Endothelial cell of umbilical vein (primary cell): ENCODE measurements at regions not wholly inside any gene's neighbourhood (a gene's known extent, or its start where the extent isn't known, plus 50 kb on each side); places are given as distances from the start of the nearest gene placed in this dataset.

Source experiments
- BruUV-seq: library from RNA; stranded (reverse); fragments of 400-500 nt; replicated peaks from 2 replicates; lab custom pipeline; 2021; lab: Mats Ljungman, UMichigan
- CTCF ChIA-PET: fragments of 300-600, 350-600 bp; sonication (Branson Sonifier 250); formaldehyde crosslinking; loops from one replicate; lab custom pipeline; 2021; ENCODE audit warnings: antibody characterized with exemption, inconsistent platforms; lab: Charles Lee
- POLR2A ChIA-PET: fragments of 300-600, 350-600 bp; sonication (Branson Sonifier 250); formaldehyde crosslinking; loops from one replicate; lab custom pipeline; 2021; ENCODE audit warnings: antibody characterized with exemption, inconsistent platforms; lab: Charles Lee
- DNase-seq: peaks from one replicate; pipeline ENCODE4 v3.0.0-alpha.2; 2011; ENCODE audit warnings: low read depth, low spot score
- FAIRE-seq: peaks from 2 replicates; lab custom pipeline; 2011; peaks lifted over from hg19 to GRCh38; lab: Jason Lieb, UNC
- H2AFZ ChIP-seq: 2 replicates; pipeline ENCODE4 v1.6.0; 2012; ENCODE audit warnings: low read depth, low read length, control low read depth, inconsistent platforms
- H3K27ac ChIP-seq: 2 replicates; pipeline ENCODE4 v1.5.1; 2011; ENCODE audit warnings: low read depth, mild to moderate bottlenecking, control low read depth, low read length, moderate library complexity; ENCODE audit not compliant: insufficient read depth
- H3K27me3 ChIP-seq, 2 experiments: 2 replicates each; pipeline versions ENCODE4 v1.6.0 to v1.6.1; 2011; ENCODE audit warnings: low read length in 2 of 2, mixed read lengths in 1 of 2; ENCODE audit not compliant: control insufficient read depth in 2 of 2, insufficient read depth in 2 of 2
- H3K36me3 ChIP-seq, 2 experiments: 2 replicates in 1 of 2; 3 replicates in 1 of 2; pipeline ENCODE4 v1.5.1; 2011; ENCODE audit warnings: low read length in 2 of 2, mild to moderate bottlenecking in 1 of 2, moderate library complexity in 1 of 2; ENCODE audit not compliant: control insufficient read depth in 2 of 2, insufficient read depth in 2 of 2; ENCODE audit errors: extremely low read depth in 1 of 2
- H3K4me1 ChIP-seq: 3 replicates; pipeline ENCODE4 v1.5.1; 2011; ENCODE audit warnings: mild to moderate bottlenecking, low read length; ENCODE audit not compliant: control insufficient read depth, insufficient read depth; ENCODE audit errors: extremely low read depth
- H3K4me2 ChIP-seq: 2 replicates; pipeline ENCODE4 v1.6.1; 2011; ENCODE audit warnings: low read length, control low read depth, mixed read lengths; ENCODE audit not compliant: insufficient read depth
- H3K4me3 ChIP-seq, 3 experiments: fragments of 200-600 bp in 1 of 3; sonication (generic), shearing (Covaris generic) in 1 of 3; replicated peaks in 1 of 3; 2 replicates each; pipeline ENCODE4 v1.5.1; 2011 to 2016; ENCODE audit warnings: control low read depth in 3 of 3, low read length in 3 of 3, mild to moderate bottlenecking in 2 of 3, inconsistent platforms in 1 of 3, low read depth in 1 of 3, moderate library complexity in 1 of 3; ENCODE audit not compliant: insufficient read depth in 1 of 3
- H3K79me2 ChIP-seq: 2 replicates; pipeline ENCODE4 v1.6.0; 2012; ENCODE audit warnings: low read length, inconsistent platforms; ENCODE audit not compliant: control insufficient read depth, insufficient read depth
- H3K9ac ChIP-seq: replicated peaks from 2 replicates; pipeline ENCODE3; 2011; ENCODE audit warnings: low read length, control low read depth; ENCODE audit not compliant: insufficient read depth; ENCODE audit errors: extremely low read depth
- H3K9me1 ChIP-seq: replicated peaks from 3 replicates; pipeline ENCODE4 v1.6.0; 2011; ENCODE audit warnings: mild to moderate bottlenecking, low read length; ENCODE audit not compliant: control insufficient read depth, insufficient read depth; ENCODE audit errors: extremely low read depth
- H3K9me3 ChIP-seq: replicated peaks from 2 replicates; pipeline ENCODE4 v1.5.1; 2012; ENCODE audit warnings: low read length, inconsistent platforms; ENCODE audit not compliant: control insufficient read depth, insufficient read depth
- H4K20me1 ChIP-seq: replicated peaks from 2 replicates; pipeline ENCODE3; 2011; ENCODE audit warnings: mild to moderate bottlenecking, low read length; ENCODE audit not compliant: control insufficient read depth, insufficient read depth; ENCODE audit errors: extremely low read depth
- CTCF ChIP-seq, 2 donors: IDR thresholded peaks; 1 replicate in 1 of 2; 2 replicates in 1 of 2; pipeline ENCODE4 v1.5.1; 2011; ENCODE audit warnings: low read length in 2 of 2, mild to moderate bottlenecking in 2 of 2, moderate library complexity in 2 of 2, control low read depth in 1 of 2, inconsistent platforms in 1 of 2, low read depth in 1 of 2; ENCODE audit not compliant: insufficient read depth in 1 of 2; ENCODE audit errors: extremely low read depth in 1 of 2
- EZH2 ChIP-seq: IDR thresholded peaks from 2 replicates; pipeline ENCODE4 v1.6.1; 2012; ENCODE audit warnings: borderline replicate concordance, low read depth, mild to moderate bottlenecking, moderate library complexity, low read length, inconsistent platforms; ENCODE audit not compliant: severe bottlenecking
- FOS ChIP-seq: IDR thresholded peaks from 2 replicates; pipeline ENCODE4 v1.6.1; 2011; ENCODE audit warnings: mild to moderate bottlenecking, low read length, moderate library complexity, borderline replicate concordance; ENCODE audit not compliant: insufficient read depth
- GATA2 ChIP-seq: IDR thresholded peaks from 2 replicates; pipeline ENCODE4 v1.7.0; 2011; ENCODE audit warnings: low read depth, mild to moderate bottlenecking, moderate library complexity, mixed read lengths, low read length; ENCODE audit not compliant: insufficient read length, insufficient read depth
- JUN ChIP-seq: IDR thresholded peaks from 2 replicates; pipeline ENCODE4 v1.6.1; 2011; ENCODE audit warnings: borderline replicate concordance, low read depth; ENCODE audit not compliant: insufficient read length, insufficient read depth
- MAX ChIP-seq: IDR thresholded peaks from 2 replicates; pipeline ENCODE4 v1.6.1; 2011; ENCODE audit not compliant: insufficient read depth, insufficient read length
- MYC ChIP-seq: IDR thresholded peaks from one replicate; pipeline ENCODE4 v1.6.1; 2011; ENCODE audit warnings: mild to moderate bottlenecking, low read depth, low read length
- POLR2A ChIP-seq: IDR thresholded peaks from 2 replicates; pipeline ENCODE4 v1.6.1; 2012; ENCODE audit warnings: low read depth, mild to moderate bottlenecking, control low read depth, low read length
- POLR2AphosphoS5 ChIP-seq: IDR thresholded peaks from 2 replicates; pipeline ENCODE4 v1.6.1; 2012; ENCODE audit warnings: low read depth, mild to moderate bottlenecking, control low read depth, low read length, moderate library complexity; ENCODE audit not compliant: insufficient read depth
- dilution Hi-C: fragments of 300-500 bp; cut with MboI; formaldehyde crosslinking; loops from one replicate; pipeline ENCODE4 v1.15.0; 2019; ENCODE audit warnings: low sequenced_read_pairs; ENCODE audit not compliant: extremely low pct_ligation_motif_present
- intact Hi-C: fragments of 100-400 bp; cut with micrococcal nuclease; formaldehyde crosslinking; loops from one replicate; pipeline ENCODE4 v1.10.0; 2022

- no peaks in the 10 kb centered on the region for H3K27me3 ChIP-seq
- H3K4me3 ChIP-seq = no peak overlapping the region
- no peaks in the 10 kb centered on the region for H3K9me3 ChIP-seq
- no peaks in the 10 kb centered on the region for H3K36me3 ChIP-seq
- H4K20me1 ChIP-seq = no peaks in the 10 kb centered on the region
- ChIA-PET POLR2A (no interaction called here), CTCF (interaction anchor here (1.2 to 2.0 kb wide), 3 partner anchors 18 to 180 kb away, joined by 4 to 5 read pairs (median 4); no protein-coding TSS in a partner anchor)
- DNase-seq = no peak
- peaks cover 9% of the 10 kb centered on the region for H3K4me1 ChIP-seq
- no peak overlapping the region for H2AFZ ChIP-seq
- BruUV-seq = no TSS peak
- no peak overlapping the region for H3K4me2 ChIP-seq
- no peaks in the 10 kb centered on the region for H3K79me2 ChIP-seq
- no peaks in the 10 kb centered on the region for H3K9me1 ChIP-seq
- no peak for TF ChIP-seq POLR2AphosphoS5
- TF ChIP-seq JUN = no peak
- FAIRE-seq = no peak
- no peak overlapping the region for H3K27ac ChIP-seq
- no peak overlapping the region for H3K9ac ChIP-seq
- dilution Hi-C loops = no loop called here
- intact Hi-C loops = no loop called here
Measured at GRCh38 chr6:25036461-25036860, 100.7 kb upstream of the RIPOR2 start.

- Histone ChIP-seq H3K4me1 (peaks cover 12% of the 10 kb centered on the region), H3K9me1 (no peaks in the 10 kb centered on the region), H3K4me2 (no peak overlapping the region), H3K9ac (no peak overlapping the region), H3K27me3 (no peaks in the 10 kb centered on the region), H2AFZ (no peak overlapping the region), H3K79me2 (no peaks in the 10 kb centered on the region), H3K27ac (no peak overlapping the region), H4K20me1 (no peaks in the 10 kb centered on the region), H3K36me3 (no peaks in the 10 kb centered on the region), H3K9me3 (no peaks in the 10 kb centered on the region), H3K4me3 (no peak overlapping the region)
- ChIA-PET POLR2A (no interaction called here), CTCF (interaction anchor here (1.7 kb wide), 1 partner anchor 182 kb away, joined by 6 read pairs; no protein-coding TSS in a partner anchor)
- BruUV-seq = no TSS peak
- FAIRE-seq (no peak), DNase-seq (no peak)
- intact Hi-C loops (no loop called here), dilution Hi-C loops (no loop called here)
- TF ChIP-seq EZH2 (no peak), MYC (no peak), MAX (no peak), GATA2 (no peak), FOS (no peak), POLR2A (no peak), CTCF (IDR thresholded peaks at IDR 0.05; ENCODE audit: extremely low read depth in 1 of 2, insufficient read depth in 1 of 2, low read depth in 1 of 2, low read length in 2 of 2) (no peak), JUN (no peak), POLR2AphosphoS5 (no peak)
Measured at GRCh38 chr6:25038300-25038699, 102.5 kb upstream of the RIPOR2 start.
